DMS53 (cell line): ENCODE measurements at regions not wholly inside any gene's neighbourhood (a gene's known extent, or its start where the extent isn't known, plus 50 kb on each side); places are given as distances from the start of the nearest gene placed in this dataset.
"Not testable (repeated sequence)": the region's sequence is repeated elsewhere in the genome, so short reads cannot be mapped to it uniquely, and the experiment has no call there.

Experiments used
- DNase-seq: peaks from one replicate; lab custom pipeline; 2025; lab: John Stamatoyannopoulos, UW

GRCh38 chr4:138622362-138622761 is 380.2 kb upstream of the SLC7A11 start:
- DNase-seq: not testable (repeated sequence)

- no peak for DNase-seq
These were observed 374.6 kb upstream of the SLC7A11 start for GRCh38 chr4:138616775-138617174.

- no peak for DNase-seq
These were observed 372.4 kb upstream of the SLC7A11 start for GRCh38 chr4:138614398-138615142.

GRCh38 chr4:138612428-138612827 is 370.3 kb upstream of the SLC7A11 start:
- no peak for DNase-seq

GRCh38 chr4:138611721-138612120 is 369.6 kb upstream of the SLC7A11 start:
- DNase-seq: peak; percentile 8

- no peak for DNase-seq
These were observed 368.9 kb upstream of the SLC7A11 start for GRCh38 chr4:138611017-138611416.

- DNase-seq: no peak
These were observed 367.8 kb upstream of the SLC7A11 start for GRCh38 chr4:138609943-138610350.

- DNase-seq: no peak
These were observed 362.4 kb upstream of the SLC7A11 start for GRCh38 chr4:138604556-138604955.

GRCh38 chr4:138602664-138603063 is 360.5 kb upstream of the SLC7A11 start:
- no peak for DNase-seq

GRCh38 chr4:138599965-138600364 is 357.8 kb upstream of the SLC7A11 start:
- no peak for DNase-seq

GRCh38 chr4:138598226-138598625 is 356.1 kb upstream of the SLC7A11 start:
- no peak for DNase-seq

GRCh38 chr4:138596896-138597295 is 354.7 kb upstream of the SLC7A11 start:
- no peak for DNase-seq

- no peak for DNase-seq
These were observed 353.7 kb upstream of the SLC7A11 start for GRCh38 chr4:138595731-138596460.

GRCh38 chr4:138595171-138595570 is 353.0 kb upstream of the SLC7A11 start:
- DNase-seq: no peak

- DNase-seq: no peak
These were observed 350.6 kb upstream of the SLC7A11 start for GRCh38 chr4:138592796-138593195.

- no peak for DNase-seq
These were observed 349.7 kb upstream of the SLC7A11 start for GRCh38 chr4:138591808-138592207.

GRCh38 chr4:138588501-138588900 is 346.4 kb upstream of the SLC7A11 start:
- DNase-seq: no peak

- no peak for DNase-seq
These were observed 337.0 kb upstream of the SLC7A11 start for GRCh38 chr4:138579146-138579545.

GRCh38 chr4:138577826-138578225 is 335.7 kb upstream of the SLC7A11 start:
- DNase-seq: peak; percentile 44

- no peak for DNase-seq
These were observed 335.0 kb upstream of the SLC7A11 start for GRCh38 chr4:138577145-138577544.

GRCh38 chr4:138576684-138577083 is 334.5 kb upstream of the SLC7A11 start:
- DNase-seq: peak; percentile 72

GRCh38 chr4:138573246-138573645 is 331.1 kb upstream of the SLC7A11 start:
- no peak for DNase-seq

- peak; percentile 59 for DNase-seq
These were observed 329.9 kb upstream of the SLC7A11 start for GRCh38 chr4:138572007-138572406.
